ENCODE measurements at regions not wholly inside any gene's neighbourhood (a gene's known extent, or its start where the extent isn't known, plus 50 kb on each side); places are given as distances from the start of the nearest gene placed in this dataset.
"Not testable (repeated sequence)": the region's sequence is repeated elsewhere in the genome, so short reads cannot be mapped to it uniquely, and the experiment has no call there.

- no peak for DNase-seq (ENCODE audit: low read depth)
- H3K4me3 ChIP-seq (ENCODE audit: low read length) = no peak overlapping the region
- TF ChIP-seq CTCF (conservative IDR thresholded peaks at IDR 0.05; ENCODE audit: low read length) = no peak
These were observed 558.7 kb upstream of the NECTIN3 start for GRCh38 chr3:110512961-110513360.

GRCh38 chr3:110518031-110518430, 553.6 kb upstream of the NECTIN3 start:
- TF ChIP-seq CTCF (conservative IDR thresholded peaks at IDR 0.05; ENCODE audit: low read length) = no peak
- H3K4me3 ChIP-seq (ENCODE audit: low read length) = no peak overlapping the region
- DNase-seq (ENCODE audit: low read depth) = no peak

GRCh38 chr3:110519071-110519470, 552.5 kb upstream of the NECTIN3 start:
- no peak for TF ChIP-seq CTCF (conservative IDR thresholded peaks at IDR 0.05; ENCODE audit: low read length)
- peak; percentile 18 for DNase-seq (ENCODE audit: low read depth)
- no peak overlapping the region for H3K4me3 ChIP-seq (ENCODE audit: low read length)

- no peak overlapping the region for H3K4me3 ChIP-seq (ENCODE audit: low read length)
- TF ChIP-seq CTCF (conservative IDR thresholded peaks at IDR 0.05; ENCODE audit: low read length) = no peak
- peak; percentile 83 for DNase-seq (ENCODE audit: low read depth)
These were observed 550.6 kb upstream of the NECTIN3 start for GRCh38 chr3:110521019-110521418.

- not testable (repeated sequence) for H3K4me3 ChIP-seq (ENCODE audit: low read length); DNase-seq (ENCODE audit: low read depth)
These were observed 546.0 kb upstream of the NECTIN3 start for GRCh38 chr3:110525558-110526064.

GRCh38 chr3:110526777-110527727, 544.6 kb upstream of the NECTIN3 start:
- peak; percentile 95 for DNase-seq (ENCODE audit: low read depth)
- TF ChIP-seq CTCF (conservative IDR thresholded peaks at IDR 0.05; ENCODE audit: low read length) = no peak

GRCh38 chr3:110528305-110529121, 543.1 kb upstream of the NECTIN3 start:
- no peak overlapping the region for H3K4me3 ChIP-seq (ENCODE audit: low read length)
- peak; percentile 8 for DNase-seq (ENCODE audit: low read depth)
- no peak for TF ChIP-seq CTCF (conservative IDR thresholded peaks at IDR 0.05; ENCODE audit: low read length)

More at GRCh38 chr3:110526777-110527727, 544.6 kb upstream of the NECTIN3 start:
- H3K4me3 ChIP-seq (ENCODE audit: low read length) = no peak overlapping the region
